DOHH2 (cell line): ENCODE measurements at regions not wholly inside any gene's neighbourhood (a gene's known extent, or its start where the extent isn't known, plus 50 kb on each side); places are given as distances from the start of the nearest gene placed in this dataset.

Experiments used
- H3F3A ChIP-seq: fragments of 200-600 bp; sonication (generic), shearing (Covaris generic); 2 replicates; pipeline ENCODE4 v1.6.0; 2016; ENCODE audit warnings: antibody characterized with exemption, mild to moderate bottlenecking; ENCODE audit not compliant: control insufficient read depth, insufficient read depth
- H3K27ac ChIP-seq: fragments of 200-600 bp; sonication (generic); 2 replicates; pipeline ENCODE4 v1.5.1; 2014; ENCODE audit warnings: low read depth, mild to moderate bottlenecking, low read length, moderate library complexity
- H3K27me3 ChIP-seq: fragments of 200-600 bp; sonication (generic); 2 replicates; pipeline ENCODE4 v1.6.1; 2014; ENCODE audit warnings: mild to moderate bottlenecking, low read length, mixed read lengths; ENCODE audit not compliant: control insufficient read depth
- H3K36me3 ChIP-seq: fragments of 200-600 bp; sonication (generic); 2 replicates; pipeline ENCODE4 v1.6.1; 2014; ENCODE audit warnings: mild to moderate bottlenecking, low read length, moderate library complexity, mixed read lengths; ENCODE audit not compliant: control insufficient read depth
- H3K4me1 ChIP-seq: fragments of 200-600 bp; sonication (generic); 2 replicates; pipeline ENCODE4 v1.6.1; 2014; ENCODE audit warnings: mild to moderate bottlenecking, low read length, mixed read lengths; ENCODE audit not compliant: control insufficient read depth
- H3K4me2 ChIP-seq: fragments of 200-600 bp; sonication (generic); 2 replicates; pipeline ENCODE4 v1.6.0; 2014; ENCODE audit warnings: mild to moderate bottlenecking, low read length, moderate library complexity
- H3K4me3 ChIP-seq: fragments of 200-600 bp; sonication (generic); 2 replicates; pipeline ENCODE4 v1.5.1; 2014; ENCODE audit warnings: mild to moderate bottlenecking, low read length, mixed read lengths
- H3K79me2 ChIP-seq: fragments of 200-600 bp; sonication (generic); 2 replicates; pipeline ENCODE4 v1.6.1; 2014; ENCODE audit warnings: mild to moderate bottlenecking, low read length, mixed read lengths; ENCODE audit not compliant: control insufficient read depth
- H3K9me2 ChIP-seq: fragments of 200-600 bp; sonication (generic); replicated peaks from 2 replicates; pipeline ENCODE4 v1.6.1; 2014; ENCODE audit warnings: mild to moderate bottlenecking, low read length, mixed read lengths; ENCODE audit not compliant: control insufficient read depth
- H3K9me3 ChIP-seq: fragments of 200-600 bp; sonication (generic); 2 replicates; pipeline ENCODE4 v1.6.1; 2014; ENCODE audit warnings: antibody characterized with exemption, low read length, mixed read lengths; ENCODE audit not compliant: control insufficient read depth, insufficient read depth
- H4K20me1 ChIP-seq: fragments of 200-600 bp; sonication (generic); 2 replicates; pipeline ENCODE4 v1.6.0; 2014; ENCODE audit warnings: low read depth, mild to moderate bottlenecking, antibody characterized with exemption, low read length, moderate library complexity; ENCODE audit not compliant: control insufficient read depth, insufficient read depth
- EZH2phosphoT487 ChIP-seq: fragments of 200-600 bp; sonication (generic); IDR thresholded peaks from 2 replicates; pipeline ENCODE4 v1.6.1; 2017; ENCODE audit warnings: borderline replicate concordance, mild to moderate bottlenecking, antibody characterized with exemption, low read length, moderate library complexity, mixed read lengths
- TF ChIP-seq, protein P1 (sequence below): fragments of 200-600 bp; sonication (generic); IDR thresholded peaks from one replicate; pipeline ENCODE4 v1.5.1; 2014; ENCODE audit warnings: antibody characterized with exemption, mild to moderate bottlenecking, low read depth, low read length; ENCODE audit not compliant: poor library complexity, severe bottlenecking

DNA sequence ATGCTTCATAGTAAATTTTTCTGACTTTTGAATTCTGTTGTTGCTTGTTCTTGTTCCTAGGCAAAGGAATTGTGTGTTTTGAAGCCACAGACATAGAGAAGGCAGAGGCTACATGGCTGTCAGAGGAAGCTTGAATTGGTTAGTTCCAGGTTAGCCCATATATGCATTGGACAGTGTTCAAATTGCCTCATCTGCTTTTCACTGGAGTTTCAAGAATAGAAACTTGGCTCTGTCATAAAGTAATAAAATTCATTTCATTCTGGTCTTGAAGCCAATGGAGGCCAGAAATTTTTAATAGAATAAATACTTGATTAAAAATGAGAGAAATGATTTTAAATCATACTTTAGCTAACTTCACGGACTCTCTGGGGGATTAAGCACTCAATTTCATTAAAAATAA lies 178.0 kb downstream of the YIPF5 start:
- no peak for TF ChIP-seq EZH2phosphoT487
- TF ChIP-seq, protein P1, sequence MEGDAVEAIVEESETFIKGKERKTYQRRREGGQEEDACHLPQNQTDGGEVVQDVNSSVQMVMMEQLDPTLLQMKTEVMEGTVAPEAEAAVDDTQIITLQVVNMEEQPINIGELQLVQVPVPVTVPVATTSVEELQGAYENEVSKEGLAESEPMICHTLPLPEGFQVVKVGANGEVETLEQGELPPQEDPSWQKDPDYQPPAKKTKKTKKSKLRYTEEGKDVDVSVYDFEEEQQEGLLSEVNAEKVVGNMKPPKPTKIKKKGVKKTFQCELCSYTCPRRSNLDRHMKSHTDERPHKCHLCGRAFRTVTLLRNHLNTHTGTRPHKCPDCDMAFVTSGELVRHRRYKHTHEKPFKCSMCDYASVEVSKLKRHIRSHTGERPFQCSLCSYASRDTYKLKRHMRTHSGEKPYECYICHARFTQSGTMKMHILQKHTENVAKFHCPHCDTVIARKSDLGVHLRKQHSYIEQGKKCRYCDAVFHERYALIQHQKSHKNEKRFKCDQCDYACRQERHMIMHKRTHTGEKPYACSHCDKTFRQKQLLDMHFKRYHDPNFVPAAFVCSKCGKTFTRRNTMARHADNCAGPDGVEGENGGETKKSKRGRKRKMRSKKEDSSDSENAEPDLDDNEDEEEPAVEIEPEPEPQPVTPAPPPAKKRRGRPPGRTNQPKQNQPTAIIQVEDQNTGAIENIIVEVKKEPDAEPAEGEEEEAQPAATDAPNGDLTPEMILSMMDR = no peak
- H3K4me2 ChIP-seq = no peak overlapping the region
- no peak overlapping the region for H3K27ac ChIP-seq
- H3K9me3 ChIP-seq = no peaks in the 10 kb centered on the region
- no peak overlapping the region for H3K4me3 ChIP-seq
- H3K36me3 ChIP-seq = no peaks in the 10 kb centered on the region
- no peaks in the 10 kb centered on the region for H3K79me2 ChIP-seq
- no peaks in the 10 kb centered on the region for H3K27me3 ChIP-seq
- H3F3A ChIP-seq = no peaks in the 10 kb centered on the region
- peaks cover 12% of the 10 kb centered on the region for H3K4me1 ChIP-seq
- H4K20me1 ChIP-seq = no peaks in the 10 kb centered on the region
- H3K9me2 ChIP-seq = no peaks in the 10 kb centered on the region

DNA sequence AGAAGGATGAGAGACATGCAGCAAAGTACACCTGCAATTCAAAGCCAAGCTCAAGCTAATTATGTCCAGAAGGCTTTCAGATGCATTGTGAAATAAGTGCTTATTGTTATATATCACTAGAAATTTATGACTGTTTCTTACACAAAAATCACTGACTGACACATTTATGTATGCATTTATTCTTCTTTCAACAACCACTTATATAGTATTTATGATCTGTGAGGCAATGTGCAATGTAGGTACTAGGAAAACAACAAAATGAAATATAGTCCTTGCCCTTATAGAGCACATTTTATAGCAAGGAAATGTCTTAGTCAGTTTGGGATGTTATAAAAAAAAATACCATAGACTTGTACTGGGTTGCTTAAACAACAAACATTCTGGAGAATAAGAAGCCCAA lies 167.6 kb downstream of the YIPF5 start:
- Histone ChIP-seq H3K27me3 (no peaks in the 10 kb centered on the region), H3K9me2 (no peaks in the 10 kb centered on the region), H3K4me1 (no peaks in the 10 kb centered on the region), H3K36me3 (no peaks in the 10 kb centered on the region), H4K20me1 (no peaks in the 10 kb centered on the region), H3F3A (no peaks in the 10 kb centered on the region), H3K79me2 (no peaks in the 10 kb centered on the region), H3K4me3 (no peak overlapping the region), H3K9me3 (0 out of 2 replicates have a peak, but pooled peaks cover 5% of the 10 kb centered on the region), H3K4me2 (no peak overlapping the region), H3K27ac (no peak overlapping the region)
- TF ChIP-seq EZH2phosphoT487 = no peak
- TF ChIP-seq, protein P1 = no peak

DNA sequence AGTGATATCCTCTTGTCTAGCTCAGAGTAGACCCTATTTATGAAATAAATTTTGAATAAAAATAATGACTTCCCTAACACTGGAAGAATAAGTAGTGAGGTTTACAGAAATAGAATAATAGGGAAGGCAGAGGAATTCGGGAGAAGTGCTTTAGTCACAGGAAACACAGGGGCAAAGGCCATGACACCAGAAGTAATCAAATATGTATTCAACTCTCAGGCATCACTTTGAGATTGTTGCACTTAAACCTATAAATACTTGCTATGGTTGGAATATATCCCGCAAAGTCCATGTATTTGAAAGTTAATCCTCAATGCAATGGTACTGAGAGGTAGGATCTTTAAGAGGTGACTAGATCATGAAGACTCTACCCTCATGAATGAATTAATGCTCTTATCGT lies 166.8 kb downstream of the YIPF5 start:
- Histone ChIP-seq H3K36me3 (no peaks in the 10 kb centered on the region), H3K27ac (no peak overlapping the region), H3K27me3 (no peaks in the 10 kb centered on the region), H3K79me2 (no peaks in the 10 kb centered on the region), H3K4me2 (no peak overlapping the region), H4K20me1 (no peaks in the 10 kb centered on the region), H3K4me1 (no peaks in the 10 kb centered on the region), H3F3A (no peaks in the 10 kb centered on the region), H3K9me2 (no peaks in the 10 kb centered on the region), H3K4me3 (no peak overlapping the region), H3K9me3 (0 out of 2 replicates have a peak, but pooled peaks cover 5% of the 10 kb centered on the region)
- TF ChIP-seq, protein P1 = no peak
- no peak for TF ChIP-seq EZH2phosphoT487
